Left ventricle myocardium inferior (tissue), 1 donor: ENCODE measurements at regions not wholly inside any gene's neighbourhood (a gene's known extent, or its start where the extent isn't known, plus 50 kb on each side); places are given as distances from the start of the nearest gene placed in this dataset.
A peak's percentile ranks its signal among the peaks of the same experiment; 100 is the strongest.

Experiments used
- DNase-seq: peaks from one replicate; pipeline ENCODE4 v3.0.0-alpha.2; 2020
- H3K27ac ChIP-seq: fragments of 200-600 bp; replicated peaks from 2 replicates; pipeline ENCODE4 v1.8.0; 2021
- H3K27me3 ChIP-seq: fragments of 200-600 bp; 2 replicates; pipeline ENCODE4 v1.8.0; 2021; ENCODE audit warnings: low read depth
- H3K36me3 ChIP-seq: fragments of 200-600 bp; 2 replicates; pipeline ENCODE4 v1.8.0; 2021
- H3K4me1 ChIP-seq: fragments of 200-600 bp; 2 replicates; pipeline ENCODE4 v1.8.0; 2021
- H3K4me3 ChIP-seq: fragments of 200-600 bp; 2 replicates; pipeline ENCODE4 v1.8.0; 2021; ENCODE audit warnings: mild to moderate bottlenecking, moderate library complexity
- H3K9me3 ChIP-seq: fragments of 200-600 bp; replicated peaks from 2 replicates; pipeline ENCODE4 v1.8.0; 2021
- CTCF ChIP-seq: fragments of 200-600 bp; IDR thresholded peaks from 2 replicates; pipeline ENCODE4 v1.8.0; 2021; ENCODE audit warnings: antibody characterized with exemption, mild to moderate bottlenecking, borderline replicate concordance
- intact Hi-C: fragments of 100-400 bp; cut with micrococcal nuclease; formaldehyde crosslinking; loops from one replicate; pipeline ENCODE4 v1.11.0; 2022
- donor health status: DM: no; HTN: yes; CAD: no; lungs with severe emphysema.

- no peak for DNase-seq
- no peak overlapping the region for H3K4me3 ChIP-seq
- intact Hi-C loops: no loop called here
- H3K27me3 ChIP-seq: no peaks in the 10 kb centered on the region
- peaks cover 81% of the 10 kb centered on the region for H3K4me1 ChIP-seq
- no peaks in the 10 kb centered on the region for H3K9me3 ChIP-seq
- no peak for TF ChIP-seq CTCF
- no peak overlapping the region for H3K27ac ChIP-seq
- H3K36me3 ChIP-seq: no peaks in the 10 kb centered on the region
Measured at GRCh38 chr1:232538224-232538942, 91.5 kb downstream of the SIPA1L2 start.

GRCh38 chr1:232534552-232535517 is 95.1 kb downstream of the SIPA1L2 start:
- peaks cover 73% of the 10 kb centered on the region for H3K4me1 ChIP-seq
- no peak overlapping the region for H3K4me3 ChIP-seq
- intact Hi-C loops: no loop called here
- no peak for DNase-seq
- no peaks in the 10 kb centered on the region for H3K36me3 ChIP-seq
- no peaks in the 10 kb centered on the region for H3K9me3 ChIP-seq
- TF ChIP-seq CTCF: no peak
- H3K27me3 ChIP-seq: no peaks in the 10 kb centered on the region
- H3K27ac ChIP-seq: no peak overlapping the region

- peaks cover 69% of the 10 kb centered on the region for H3K4me1 ChIP-seq
- no peaks in the 10 kb centered on the region for H3K27me3 ChIP-seq
Measured at GRCh38 chr1:232533328-232533727, 96.6 kb downstream of the SIPA1L2 start.

GRCh38 chr1:232532901-232533300 is 97.0 kb downstream of the SIPA1L2 start:
- DNase-seq: no peak
- intact Hi-C loops: no loop called here
- no peaks in the 10 kb centered on the region for H3K36me3 ChIP-seq
- H3K4me1 ChIP-seq: peaks cover 66% of the 10 kb centered on the region
- H3K27me3 ChIP-seq: no peaks in the 10 kb centered on the region
- H3K9me3 ChIP-seq: no peaks in the 10 kb centered on the region
- no peak overlapping the region for H3K4me3 ChIP-seq
- TF ChIP-seq CTCF: no peak
- peak overlapping the region; percentile 4 for H3K27ac ChIP-seq

More at GRCh38 chr1:232533328-232533727, 96.6 kb downstream of the SIPA1L2 start:
- Histone ChIP-seq H3K9me3 (no peaks in the 10 kb centered on the region), H3K4me3 (no peak overlapping the region), H3K27ac (peak overlapping the region; percentile 4), H3K36me3 (no peaks in the 10 kb centered on the region)
- intact Hi-C loops: no loop called here
- no peak for TF ChIP-seq CTCF
- no peak for DNase-seq

- no peaks in the 10 kb centered on the region for H3K36me3 ChIP-seq
- H3K27ac ChIP-seq: no peak overlapping the region
- DNase-seq: no peak
- intact Hi-C loops: no loop called here
- H3K4me1 ChIP-seq: peaks cover 71% of the 10 kb centered on the region
- TF ChIP-seq CTCF: no peak
- H3K9me3 ChIP-seq: no peaks in the 10 kb centered on the region
- H3K27me3 ChIP-seq: no peaks in the 10 kb centered on the region
- H3K4me3 ChIP-seq: no peak overlapping the region
Measured at GRCh38 chr1:232531291-232531690, 98.6 kb downstream of the SIPA1L2 start.
